Kidney epithelial cell (primary cell): ENCODE measurements at regions not wholly inside any gene's neighbourhood (a gene's known extent, or its start where the extent isn't known, plus 50 kb on each side); places are given as distances from the start of the nearest gene placed in this dataset.

Experiments used
- DNase-seq: peaks from one replicate; pipeline ENCODE4 v3.0.0-alpha.2; 2010; ENCODE audit warnings: low read depth
- H3K27me3 ChIP-seq: 2 replicates; pipeline ENCODE4 v1.6.0; 2011; ENCODE audit warnings: low read length; ENCODE audit not compliant: control insufficient read depth, insufficient read depth
- H3K36me3 ChIP-seq: 2 replicates; pipeline ENCODE4 v1.5.1; 2011; ENCODE audit warnings: low read length; ENCODE audit not compliant: control insufficient read depth, insufficient read depth
- H3K4me3 ChIP-seq: 2 replicates; pipeline ENCODE4 v1.5.1; 2011; ENCODE audit warnings: low read depth, mild to moderate bottlenecking, control low read depth, low read length
- TF ChIP-seq, protein P1 (sequence below): IDR thresholded peaks from 2 replicates; pipeline ENCODE4 v1.5.1; 2011; ENCODE audit warnings: mild to moderate bottlenecking, moderate library complexity, low read length, control low read depth, inconsistent platforms; ENCODE audit not compliant: insufficient read depth, poor library complexity, severe bottlenecking

- Histone ChIP-seq H3K4me3 (no peak overlapping the region), H3K27me3 (no peaks in the 10 kb centered on the region), H3K36me3 (no peaks in the 10 kb centered on the region)
- TF ChIP-seq, protein P1, sequence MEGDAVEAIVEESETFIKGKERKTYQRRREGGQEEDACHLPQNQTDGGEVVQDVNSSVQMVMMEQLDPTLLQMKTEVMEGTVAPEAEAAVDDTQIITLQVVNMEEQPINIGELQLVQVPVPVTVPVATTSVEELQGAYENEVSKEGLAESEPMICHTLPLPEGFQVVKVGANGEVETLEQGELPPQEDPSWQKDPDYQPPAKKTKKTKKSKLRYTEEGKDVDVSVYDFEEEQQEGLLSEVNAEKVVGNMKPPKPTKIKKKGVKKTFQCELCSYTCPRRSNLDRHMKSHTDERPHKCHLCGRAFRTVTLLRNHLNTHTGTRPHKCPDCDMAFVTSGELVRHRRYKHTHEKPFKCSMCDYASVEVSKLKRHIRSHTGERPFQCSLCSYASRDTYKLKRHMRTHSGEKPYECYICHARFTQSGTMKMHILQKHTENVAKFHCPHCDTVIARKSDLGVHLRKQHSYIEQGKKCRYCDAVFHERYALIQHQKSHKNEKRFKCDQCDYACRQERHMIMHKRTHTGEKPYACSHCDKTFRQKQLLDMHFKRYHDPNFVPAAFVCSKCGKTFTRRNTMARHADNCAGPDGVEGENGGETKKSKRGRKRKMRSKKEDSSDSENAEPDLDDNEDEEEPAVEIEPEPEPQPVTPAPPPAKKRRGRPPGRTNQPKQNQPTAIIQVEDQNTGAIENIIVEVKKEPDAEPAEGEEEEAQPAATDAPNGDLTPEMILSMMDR: no peak
- no peak for DNase-seq
Observed at GRCh38 chr15:31957581-31957980, 72.7 kb upstream of the CHRNA7 start.

GRCh38 chr15:31964586-31965307, 65.6 kb upstream of the CHRNA7 start:
- TF ChIP-seq, protein P1: no peak
- no peaks in the 10 kb centered on the region for H3K36me3 ChIP-seq
- no peak overlapping the region for H3K4me3 ChIP-seq
- no peaks in the 10 kb centered on the region for H3K27me3 ChIP-seq
- DNase-seq: no peak

- no peak overlapping the region for H3K4me3 ChIP-seq
- TF ChIP-seq, protein P1: no peak
- no peaks in the 10 kb centered on the region for H3K36me3 ChIP-seq
- H3K27me3 ChIP-seq: peaks cover 2% of the 10 kb centered on the region
- no peak for DNase-seq
Observed at GRCh38 chr15:31970007-31970406, 60.3 kb upstream of the CHRNA7 start.

- TF ChIP-seq, protein P1: no peak
- no peak overlapping the region for H3K4me3 ChIP-seq
- no peak for DNase-seq
- H3K36me3 ChIP-seq: no peaks in the 10 kb centered on the region
- H3K27me3 ChIP-seq: peaks cover 12% of the 10 kb centered on the region
Observed at GRCh38 chr15:31973197-31973596, 57.1 kb upstream of the CHRNA7 start.

- Histone ChIP-seq H3K36me3 (no peaks in the 10 kb centered on the region), H3K4me3 (no peak overlapping the region), H3K27me3 (peaks cover 12% of the 10 kb centered on the region)
- TF ChIP-seq, protein P1: no peak
- DNase-seq: no peak
Observed at GRCh38 chr15:31974154-31974794, 56.0 kb upstream of the CHRNA7 start.
